ENCODE measurements at regions not wholly inside any gene's neighbourhood (a gene's known extent, or its start where the extent isn't known, plus 50 kb on each side); places are given as distances from the start of the nearest gene placed in this dataset.

GRCh38 chr20:48273843-48274242 lies 488.6 kb upstream of the SULF2 start:
- peaks cover 0 to 8% (median 0%) of the 10 kb centered on the region in 3 donors for H3K4me1 ChIP-seq
- H3K36me3 ChIP-seq, result no peaks in the 10 kb centered on the region
- H3K4me3 ChIP-seq, result no peak overlapping the region
- TF ChIP-seq, protein P1, sequence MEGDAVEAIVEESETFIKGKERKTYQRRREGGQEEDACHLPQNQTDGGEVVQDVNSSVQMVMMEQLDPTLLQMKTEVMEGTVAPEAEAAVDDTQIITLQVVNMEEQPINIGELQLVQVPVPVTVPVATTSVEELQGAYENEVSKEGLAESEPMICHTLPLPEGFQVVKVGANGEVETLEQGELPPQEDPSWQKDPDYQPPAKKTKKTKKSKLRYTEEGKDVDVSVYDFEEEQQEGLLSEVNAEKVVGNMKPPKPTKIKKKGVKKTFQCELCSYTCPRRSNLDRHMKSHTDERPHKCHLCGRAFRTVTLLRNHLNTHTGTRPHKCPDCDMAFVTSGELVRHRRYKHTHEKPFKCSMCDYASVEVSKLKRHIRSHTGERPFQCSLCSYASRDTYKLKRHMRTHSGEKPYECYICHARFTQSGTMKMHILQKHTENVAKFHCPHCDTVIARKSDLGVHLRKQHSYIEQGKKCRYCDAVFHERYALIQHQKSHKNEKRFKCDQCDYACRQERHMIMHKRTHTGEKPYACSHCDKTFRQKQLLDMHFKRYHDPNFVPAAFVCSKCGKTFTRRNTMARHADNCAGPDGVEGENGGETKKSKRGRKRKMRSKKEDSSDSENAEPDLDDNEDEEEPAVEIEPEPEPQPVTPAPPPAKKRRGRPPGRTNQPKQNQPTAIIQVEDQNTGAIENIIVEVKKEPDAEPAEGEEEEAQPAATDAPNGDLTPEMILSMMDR (IDR thresholded peaks at IDR 0.05), result no peak
- TF ChIP-seq POLR2A (IDR thresholded peaks at IDR 0.05), result no peak
- DNase-seq, result no peak
- H3K27me3 ChIP-seq, result peaks cover 0 to 24% (median 0%) of the 10 kb centered on the region in 4 donors
- no peak overlapping the region for H3K27ac ChIP-seq
- H3K9me3 ChIP-seq, result no peaks in the 10 kb centered on the region
- intact Hi-C loops (cut with DNase I), result no loop called here

DNA sequence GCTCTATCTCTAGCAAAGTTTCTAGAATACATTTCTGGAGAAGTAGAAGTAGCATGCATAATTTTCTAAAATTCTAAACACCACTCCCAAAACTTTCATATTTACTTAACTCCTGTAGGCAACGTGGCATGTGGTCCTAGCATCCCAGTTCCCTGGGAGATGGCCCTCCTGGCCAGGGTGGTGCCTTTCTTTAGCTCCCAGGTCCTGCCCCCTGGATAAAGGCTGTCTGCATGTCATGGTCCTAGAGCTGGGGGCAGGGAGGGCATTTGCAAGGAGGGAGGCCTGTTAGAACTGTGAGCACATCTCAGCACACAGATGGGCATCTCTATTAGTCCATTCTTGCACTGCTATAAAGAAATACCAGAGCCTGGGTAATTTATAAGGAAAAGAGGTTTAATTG lies 485.6 kb upstream of the SULF2 start:
- TF ChIP-seq POLR2A (IDR thresholded peaks at IDR 0.05), result no peak
- TF ChIP-seq, protein P1 (IDR thresholded peaks at IDR 0.05), result no peak
- H3K4me1 ChIP-seq, result peaks cover 0 to 8% (median 0%) of the 10 kb centered on the region in 3 donors
- 60 to 67% methylated on average over 1 of the region's 1 CpG for WGBS, 2 donors
- peaks cover 0 to 38% (median 0%) of the 10 kb centered on the region in 4 donors for H3K27me3 ChIP-seq
- no peaks in the 10 kb centered on the region for H3K36me3 ChIP-seq
- H3K27ac ChIP-seq, result no peak overlapping the region
- H3K9me3 ChIP-seq, result no peaks in the 10 kb centered on the region
- intact Hi-C loops (cut with DNase I), result no loop called here
- no peak overlapping the region for H3K4me3 ChIP-seq
- no peak for DNase-seq

DNA sequence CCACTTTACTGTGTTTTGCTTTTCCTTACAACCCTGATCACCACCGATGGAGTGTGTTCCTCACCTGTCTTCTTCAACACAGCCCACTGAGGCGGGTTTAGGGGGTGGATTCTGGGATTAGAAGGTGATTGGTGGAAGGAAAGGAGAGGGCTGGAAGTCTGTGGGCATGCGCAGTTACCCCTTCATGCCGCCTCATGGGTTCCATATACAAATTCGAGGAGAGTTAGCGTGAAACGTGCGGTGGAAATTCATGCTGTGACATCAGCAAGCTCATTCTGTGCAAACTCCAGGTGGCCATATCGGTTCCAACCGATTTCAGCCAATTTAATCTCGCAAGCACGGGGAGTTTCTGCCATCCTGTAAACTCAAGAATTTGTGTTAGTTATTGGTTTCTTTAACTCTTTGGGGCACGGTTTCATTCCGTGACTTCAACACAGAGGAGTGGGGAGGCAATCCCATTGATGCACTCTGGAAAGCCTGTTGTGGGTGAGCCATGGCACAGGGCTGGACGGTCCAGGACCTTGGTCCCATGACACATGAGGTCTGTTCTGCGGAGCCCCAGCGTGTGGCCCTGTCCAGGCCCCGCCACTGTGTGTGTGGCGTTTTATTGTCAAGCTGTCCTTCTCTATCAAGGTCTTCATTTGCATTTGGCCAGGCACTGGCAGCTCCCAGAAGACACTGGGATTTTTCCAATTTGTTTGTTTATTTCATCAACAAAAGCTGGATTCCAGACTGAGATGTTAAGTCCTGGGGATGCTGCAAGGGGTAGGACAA lies 482.8 kb upstream of the SULF2 start:
- Histone ChIP-seq H3K27me3 (peaks cover 0 to 49% (median 0%) of the 10 kb centered on the region in 4 donors), H3K9me3 (no peaks in the 10 kb centered on the region), H3K36me3 (no peaks in the 10 kb centered on the region), H3K27ac (no peak overlapping the region), H3K4me1 (no peaks in the 10 kb centered on the region), H3K4me3 (no peak overlapping the region)
- intact Hi-C loops (cut with DNase I), result no loop called here
- 92 to 93% methylated on average over 13 of the region's 19 CpGs for WGBS, 2 donors
- no peak for TF ChIP-seq POLR2A (IDR thresholded peaks at IDR 0.05)
- TF ChIP-seq, protein P1 (IDR thresholded peaks at IDR 0.05), result no peak
- DNase-seq, result no peak

GRCh38 chr20:48266571-48266970 lies 481.3 kb upstream of the SULF2 start:
- no peaks in the 10 kb centered on the region for H3K4me1 ChIP-seq
- H3K4me3 ChIP-seq, result no peak overlapping the region
- H3K27ac ChIP-seq, result no peak overlapping the region
- no peak for TF ChIP-seq POLR2A (IDR thresholded peaks at IDR 0.05)
- TF ChIP-seq, protein P1 (IDR thresholded peaks at IDR 0.05), result no peak
- intact Hi-C loops (cut with DNase I), result no loop called here
- no peaks in the 10 kb centered on the region for H3K36me3 ChIP-seq
- DNase-seq, result no peak
- no peaks in the 10 kb centered on the region for H3K9me3 ChIP-seq
- H3K27me3 ChIP-seq, result peaks cover 0 to 42% (median 0%) of the 10 kb centered on the region in 4 donors
- 88% methylated on average over 6 of the region's 6 CpGs for WGBS, 2 donors

GRCh38 chr20:48265791-48266190 lies 480.5 kb upstream of the SULF2 start:
- H3K36me3 ChIP-seq, result no peaks in the 10 kb centered on the region
- no peaks in the 10 kb centered on the region for H3K9me3 ChIP-seq
- TF ChIP-seq, protein P1 (IDR thresholded peaks at IDR 0.05), result no peak
- no peak for TF ChIP-seq POLR2A (IDR thresholded peaks at IDR 0.05)
- no peak overlapping the region for H3K27ac ChIP-seq
- no peaks in the 10 kb centered on the region for H3K4me1 ChIP-seq
- no peak for DNase-seq
- intact Hi-C loops (cut with DNase I), result no loop called here
- 81 to 84% methylated on average over 7 of the region's 7 CpGs for WGBS, 2 donors
- H3K27me3 ChIP-seq, result peaks cover 0 to 42% (median 0%) of the 10 kb centered on the region in 4 donors
- H3K4me3 ChIP-seq, result no peak overlapping the region

All from esophagus squamous epithelium (tissue), 5 donors.